ENCODE measurements at regions not wholly inside any gene's neighbourhood (a gene's known extent, or its start where the extent isn't known, plus 50 kb on each side); places are given as distances from the start of the nearest gene placed in this dataset.

GRCh38 chr2:125667630-125668029 lies 988.3 kb upstream of the GYPC start:
- no peaks in the 10 kb centered on the region; the same call in 2 of the 3 replicates for H3K9me3 Mint-ChIP-seq
- H3K27me3 Mint-ChIP-seq (ENCODE audit: insufficient read depth, low read depth, poor library complexity): no peaks in the 10 kb centered on the region
- no peaks in the 10 kb centered on the region for H4K20me1 ChIP-seq (replicated peaks; ENCODE audit: insufficient read depth)
- no peaks in the 10 kb centered on the region for H3F3A ChIP-seq (replicated peaks; ENCODE audit: low read depth)
- no peaks in the 10 kb centered on the region for H3K79me2 ChIP-seq (replicated peaks; ENCODE audit: insufficient read depth)
- no peaks in the 10 kb centered on the region for H3K36me3 ChIP-seq (ENCODE audit: insufficient read depth)
- H3K4me1 Mint-ChIP-seq: no peaks in the 10 kb centered on the region
- no peaks in the 10 kb centered on the region for H3K4me1 ChIP-seq (ENCODE audit: insufficient read depth)
- H3K27me3 ChIP-seq (ENCODE audit: insufficient read depth): no peaks in the 10 kb centered on the region
- DNase-seq (ENCODE audit: low spot score) (no peak), ATAC-seq (no peak)
- no peak overlapping the region for H2AFZ ChIP-seq
- H3K4me3 ChIP-seq: no peak overlapping the region
- H3K4me2 ChIP-seq: no peak overlapping the region
- H3K27ac Mint-ChIP-seq: no peak overlapping the region
- H3K4me3 Mint-ChIP-seq: no peak overlapping the region
- no peaks in the 10 kb centered on the region for H3K36me3 Mint-ChIP-seq (ENCODE audit: low read depth)
- H3K27ac ChIP-seq (ENCODE audit: low read depth): no peak overlapping the region
- TF ChIP-seq EZH2 (IDR thresholded peaks at IDR 0.05; ENCODE audit: low read depth, unreplicated experiment): no peak
- no peaks in the 10 kb centered on the region for H3K9me2 ChIP-seq (ENCODE audit: insufficient read depth)

GRCh38 chr2:125679903-125680302 lies 976.1 kb upstream of the GYPC start:
- Histone ChIP-seq H3K4me3 (no peak overlapping the region), H3K36me3 (ENCODE audit: insufficient read depth) (no peaks in the 10 kb centered on the region), H3K9me2 (ENCODE audit: insufficient read depth) (0 out of 2 replicates have a peak, but pooled peaks cover 4% of the 10 kb centered on the region), H3K27ac (ENCODE audit: low read depth) (no peak overlapping the region), H4K20me1 (replicated peaks; ENCODE audit: insufficient read depth) (no peaks in the 10 kb centered on the region), H3K79me2 (replicated peaks; ENCODE audit: insufficient read depth) (no peaks in the 10 kb centered on the region), H3F3A (replicated peaks; ENCODE audit: low read depth) (no peaks in the 10 kb centered on the region), H3K27me3 (ENCODE audit: insufficient read depth) (no peaks in the 10 kb centered on the region), H3K4me2 (no peak overlapping the region), H3K4me1 (ENCODE audit: insufficient read depth) (no peaks in the 10 kb centered on the region), H2AFZ (no peak overlapping the region)
- H3K4me3 Mint-ChIP-seq: no peak overlapping the region
- H3K27ac Mint-ChIP-seq: no peak overlapping the region; the same call in 1 of the 2 replicates
- TF ChIP-seq ETS1 (IDR thresholded peaks at IDR 0.05): no peak
- no peak for TF ChIP-seq CTCF (conservative IDR thresholded peaks at IDR 0.05; ENCODE audit: low read depth in 2 of 2)
- DNase-seq (ENCODE audit: low spot score): no peak
- no peaks in the 10 kb centered on the region for H3K27me3 Mint-ChIP-seq (ENCODE audit: insufficient read depth, low read depth, poor library complexity)
- peaks cover 5% of the 10 kb centered on the region; the same call in 1 of the 3 replicates for H3K9me3 Mint-ChIP-seq
- no peaks in the 10 kb centered on the region for H3K36me3 Mint-ChIP-seq (ENCODE audit: low read depth)
- no peaks in the 10 kb centered on the region for H3K4me1 Mint-ChIP-seq
- no peak for ATAC-seq

- H3K27ac Mint-ChIP-seq: no peak overlapping the region
- ATAC-seq: no peak
- no peak for TF ChIP-seq ZNF114 (CRISPR knock-in tag; IDR thresholded peaks at IDR 0.05)
- no peak for TF ChIP-seq JUNB (IDR thresholded peaks at IDR 0.05; ENCODE audit: unreplicated experiment)
- no peak for TF ChIP-seq CREB1 (CRISPR knock-in tag; IDR thresholded peaks at IDR 0.05; ENCODE audit: low read depth)
- TF ChIP-seq POLR2AphosphoS5 (IDR thresholded peaks at IDR 0.05; ENCODE audit: low read depth): no peak
- TF ChIP-seq REST (IDR thresholded peaks at IDR 0.05; ENCODE audit: unreplicated experiment): no peak
- no peak for TF ChIP-seq EZH2 (IDR thresholded peaks at IDR 0.05; ENCODE audit: low read depth, unreplicated experiment)
- no peak for TF ChIP-seq EZH2phosphoT487 (IDR thresholded peaks at IDR 0.05; ENCODE audit: unreplicated experiment)
- TF ChIP-seq ETS1 (IDR thresholded peaks at IDR 0.05): no peak
- TF ChIP-seq ZNF331 (CRISPR knock-in tag; IDR thresholded peaks at IDR 0.05; ENCODE audit: low read depth): no peak
- TF ChIP-seq NANOG (IDR thresholded peaks at IDR 0.05; ENCODE audit: borderline replicate concordance): no peak
Measured at GRCh38 chr2:125680809-125681208, 975.1 kb upstream of the GYPC start.

More at GRCh38 chr2:125680809-125681208, 975.1 kb upstream of the GYPC start:
- DNase-seq (ENCODE audit: low spot score): no peak
- no peak overlapping the region for H3K4me2 ChIP-seq
- H3K4me3 ChIP-seq: no peak overlapping the region
- H3F3A ChIP-seq (replicated peaks; ENCODE audit: low read depth): no peaks in the 10 kb centered on the region
- no peaks in the 10 kb centered on the region for H3K36me3 Mint-ChIP-seq (ENCODE audit: low read depth)
- no peaks in the 10 kb centered on the region for H3K36me3 ChIP-seq (ENCODE audit: insufficient read depth)
- H3K4me1 Mint-ChIP-seq: no peaks in the 10 kb centered on the region
- H3K27me3 Mint-ChIP-seq (ENCODE audit: insufficient read depth, low read depth, poor library complexity): no peaks in the 10 kb centered on the region
- 0 out of 2 replicates have a peak, but pooled peaks cover 7% of the 10 kb centered on the region for H3K9me2 ChIP-seq (ENCODE audit: insufficient read depth)
- no peaks in the 10 kb centered on the region for H3K79me2 ChIP-seq (replicated peaks; ENCODE audit: insufficient read depth)
- H3K4me1 ChIP-seq (ENCODE audit: insufficient read depth): no peaks in the 10 kb centered on the region
- H3K27ac ChIP-seq (ENCODE audit: low read depth): no peak overlapping the region
- H3K4me3 Mint-ChIP-seq: no peak overlapping the region
- no peak overlapping the region for H2AFZ ChIP-seq
- peaks cover 3% of the 10 kb centered on the region; the same call in 1 of the 3 replicates for H3K9me3 Mint-ChIP-seq
- H3K27me3 ChIP-seq (ENCODE audit: insufficient read depth): no peaks in the 10 kb centered on the region
- no peaks in the 10 kb centered on the region for H4K20me1 ChIP-seq (replicated peaks; ENCODE audit: insufficient read depth)
